Body of pancreas (tissue), 4 donors: ENCODE measurements at regions not wholly inside any gene's neighbourhood (a gene's known extent, or its start where the extent isn't known, plus 50 kb on each side); places are given as distances from the start of the nearest gene placed in this dataset.

ENCODE experiments used
- ATAC-seq: fragments of 150-250 bp; one replicate; pipeline ENCODE4 v1.9.1; 2016
- DNase-seq, 4 donors: peaks; one replicate each; pipeline ENCODE4 v3.0.0-alpha.2; 2019
- H3K27ac ChIP-seq, 4 donors: fragments of 200-600 bp; sonication (generic); 1 replicate in 3 of 4; 2 replicates in 1 of 4; pipeline versions ENCODE4 v1.5.1 to v1.6.1; 2016 to 2019; ENCODE audit warnings: mild to moderate bottlenecking in 1 of 4, mixed read lengths in 1 of 4, moderate library complexity in 1 of 4
- H3K27me3 ChIP-seq, 2 donors: fragments of 200-600 bp; sonication (generic); one replicate each; pipeline ENCODE4 v1.6.0; 2016; ENCODE audit warnings: mild to moderate bottlenecking in 1 of 2
- H3K36me3 ChIP-seq, 2 donors: fragments of 200-600 bp; sonication (generic); replicated peaks in 1 of 2; 2 replicates each; pipeline ENCODE4 v1.5.1; 2016; ENCODE audit warnings: low read depth in 2 of 2; ENCODE audit not compliant: insufficient read depth in 1 of 2
- H3K4me1 ChIP-seq: fragments of 200-600 bp; sonication (generic); one replicate; pipeline ENCODE4 v1.6.0; 2016
- H3K4me3 ChIP-seq, 2 donors: fragments of 200-600 bp; sonication (generic); 1 replicate in 1 of 2; 2 replicates in 1 of 2; pipeline ENCODE4 v1.5.1; 2016 to 2019
- H3K9me3 ChIP-seq, 3 donors: fragments of 200-600 bp; sonication (generic); 1 replicate in 2 of 3; 2 replicates in 1 of 3; pipeline ENCODE4 v1.5.1; 2016
- CTCF ChIP-seq, 7 experiments: fragments of 450-650 bp in 4 of 7; fragments of 200-600 bp in 3 of 7; sonication (generic) in 3 of 7; IDR thresholded peaks; one replicate each; pipeline ENCODE4 v1.5.1; 2016 to 2019; ENCODE audit warnings: antibody characterized with exemption in 7 of 7
- POLR2A ChIP-seq, 3 donors: fragments of 450-650 bp; IDR thresholded peaks; one replicate each; pipeline ENCODE4 v1.6.1; 2016; ENCODE audit warnings: antibody characterized with exemption in 3 of 3, mild to moderate bottlenecking in 2 of 3
- WGBS, 2 donors: methylation state at CpG; one replicate each; pipeline ENCODE4 v1.1.5; 2017; 5-methylcytosine and 5-hydroxymethylcytosine counted together
- intact Hi-C: fragments of 100-400 bp; cut with DNase I; formaldehyde crosslinking; loops from one replicate; pipeline ENCODE4 v1.15.1; 2023

GRCh38 chr9:115635680-115636383, 517.8 kb upstream of the PAPPA start:
- Histone ChIP-seq H3K27me3 (no peaks in the 10 kb centered on the region), H3K36me3 (no peaks in the 10 kb centered on the region), H3K4me1 (no peaks in the 10 kb centered on the region), H3K4me3 (no peak overlapping the region), H3K9me3 (no peaks in the 10 kb centered on the region), H3K27ac (no peak overlapping the region)
- no peak for TF ChIP-seq POLR2A (IDR thresholded peaks at IDR 0.05)
- DNase-seq, result no peak
- 26 to 39% methylated on average over 1 of the region's 1 CpG for WGBS, 2 donors
- no peak for ATAC-seq
- intact Hi-C loops, result no loop called here

GRCh38 chr9:115636596-115636995, 517.0 kb upstream of the PAPPA start:
- Histone ChIP-seq H3K27me3 (no peaks in the 10 kb centered on the region), H3K4me1 (no peaks in the 10 kb centered on the region), H3K9me3 (no peaks in the 10 kb centered on the region), H3K36me3 (no peaks in the 10 kb centered on the region), H3K27ac (no peak overlapping the region), H3K4me3 (no peak overlapping the region)
- 39 to 46% methylated on average over 4 of the region's 4 CpGs for WGBS, 2 donors
- DNase-seq, result no peak
- no peak for ATAC-seq
- TF ChIP-seq POLR2A (IDR thresholded peaks at IDR 0.05), result no peak
- no peak for TF ChIP-seq CTCF (IDR thresholded peaks at IDR 0.05)
- intact Hi-C loops, result no loop called here

GRCh38 chr9:115637661-115638060, 515.9 kb upstream of the PAPPA start:
- H3K27me3 ChIP-seq, result no peaks in the 10 kb centered on the region
- H3K4me3 ChIP-seq, result no peak overlapping the region
- DNase-seq (no peak), ATAC-seq (no peak)
- no peak overlapping the region for H3K27ac ChIP-seq
- H3K4me1 ChIP-seq, result no peaks in the 10 kb centered on the region
- no peak for TF ChIP-seq CTCF (IDR thresholded peaks at IDR 0.05)
- TF ChIP-seq POLR2A (IDR thresholded peaks at IDR 0.05), result no peak
- no peaks in the 10 kb centered on the region for H3K36me3 ChIP-seq
- intact Hi-C loops, result no loop called here
- H3K9me3 ChIP-seq, result no peaks in the 10 kb centered on the region

- no peak overlapping the region for H3K4me3 ChIP-seq
- no peak for DNase-seq
- intact Hi-C loops, result no loop called here
- H3K4me1 ChIP-seq, result no peaks in the 10 kb centered on the region
- no peak for ATAC-seq
- TF ChIP-seq POLR2A (IDR thresholded peaks at IDR 0.05) (no peak), CTCF (IDR thresholded peaks at IDR 0.05) (no peak)
- no peak overlapping the region for H3K27ac ChIP-seq
- no peaks in the 10 kb centered on the region for H3K27me3 ChIP-seq
- 30 to 36% methylated on average over 2 of the region's 2 CpGs for WGBS, 2 donors
- no peaks in the 10 kb centered on the region for H3K36me3 ChIP-seq
- H3K9me3 ChIP-seq, result no peaks in the 10 kb centered on the region
These were observed 512.7 kb upstream of the PAPPA start for GRCh38 chr9:115640887-115641286.

- Histone ChIP-seq H3K4me1 (no peaks in the 10 kb centered on the region), H3K27me3 (no peaks in the 10 kb centered on the region), H3K9me3 (no peaks in the 10 kb centered on the region), H3K4me3 (no peak overlapping the region), H3K27ac (no peak overlapping the region), H3K36me3 (no peaks in the 10 kb centered on the region)
- WGBS, 2 donors, result 43 to 44% methylated on average over 1 of the region's 1 CpG
- intact Hi-C loops, result no loop called here
- DNase-seq, result no peak
- no peak for ATAC-seq
- no peak for TF ChIP-seq CTCF (IDR thresholded peaks at IDR 0.05)
- no peak for TF ChIP-seq POLR2A (IDR thresholded peaks at IDR 0.05)
These were observed 511.3 kb upstream of the PAPPA start for GRCh38 chr9:115642285-115642684.
